PFSK-1 (cell line): ENCODE measurements at regions not wholly inside any gene's neighbourhood (a gene's known extent, or its start where the extent isn't known, plus 50 kb on each side); places are given as distances from the start of the nearest gene placed in this dataset.

Source experiments
- POLR2AphosphoS5 ChIP-seq: IDR thresholded peaks from 2 replicates; pipeline ENCODE4 v1.6.1; 2012; ENCODE audit warnings: low read depth, mild to moderate bottlenecking, control low read depth, low read length, moderate library complexity
- TAF1 ChIP-seq: IDR thresholded peaks from 2 replicates; pipeline ENCODE4 v1.6.1; 2012; ENCODE audit warnings: low read length, control low read depth, borderline replicate concordance; ENCODE audit not compliant: insufficient read depth
- TF ChIP-seq, protein P1 (sequence below), 2 experiments: IDR thresholded peaks; 2 replicates each; pipeline versions ENCODE4 v1.6.1 to v1.8.0; 2011 to 2012; ENCODE audit warnings: low read depth in 2 of 2, low read length in 2 of 2, control low read depth in 1 of 2, inconsistent platforms in 1 of 2, mild to moderate bottlenecking in 1 of 2, moderate library complexity in 1 of 2; ENCODE audit not compliant: insufficient read depth in 1 of 2

GRCh38 chr9:30120666-30121065, 2263.8 kb upstream of the ACO1 start:
- TF ChIP-seq, protein P1, sequence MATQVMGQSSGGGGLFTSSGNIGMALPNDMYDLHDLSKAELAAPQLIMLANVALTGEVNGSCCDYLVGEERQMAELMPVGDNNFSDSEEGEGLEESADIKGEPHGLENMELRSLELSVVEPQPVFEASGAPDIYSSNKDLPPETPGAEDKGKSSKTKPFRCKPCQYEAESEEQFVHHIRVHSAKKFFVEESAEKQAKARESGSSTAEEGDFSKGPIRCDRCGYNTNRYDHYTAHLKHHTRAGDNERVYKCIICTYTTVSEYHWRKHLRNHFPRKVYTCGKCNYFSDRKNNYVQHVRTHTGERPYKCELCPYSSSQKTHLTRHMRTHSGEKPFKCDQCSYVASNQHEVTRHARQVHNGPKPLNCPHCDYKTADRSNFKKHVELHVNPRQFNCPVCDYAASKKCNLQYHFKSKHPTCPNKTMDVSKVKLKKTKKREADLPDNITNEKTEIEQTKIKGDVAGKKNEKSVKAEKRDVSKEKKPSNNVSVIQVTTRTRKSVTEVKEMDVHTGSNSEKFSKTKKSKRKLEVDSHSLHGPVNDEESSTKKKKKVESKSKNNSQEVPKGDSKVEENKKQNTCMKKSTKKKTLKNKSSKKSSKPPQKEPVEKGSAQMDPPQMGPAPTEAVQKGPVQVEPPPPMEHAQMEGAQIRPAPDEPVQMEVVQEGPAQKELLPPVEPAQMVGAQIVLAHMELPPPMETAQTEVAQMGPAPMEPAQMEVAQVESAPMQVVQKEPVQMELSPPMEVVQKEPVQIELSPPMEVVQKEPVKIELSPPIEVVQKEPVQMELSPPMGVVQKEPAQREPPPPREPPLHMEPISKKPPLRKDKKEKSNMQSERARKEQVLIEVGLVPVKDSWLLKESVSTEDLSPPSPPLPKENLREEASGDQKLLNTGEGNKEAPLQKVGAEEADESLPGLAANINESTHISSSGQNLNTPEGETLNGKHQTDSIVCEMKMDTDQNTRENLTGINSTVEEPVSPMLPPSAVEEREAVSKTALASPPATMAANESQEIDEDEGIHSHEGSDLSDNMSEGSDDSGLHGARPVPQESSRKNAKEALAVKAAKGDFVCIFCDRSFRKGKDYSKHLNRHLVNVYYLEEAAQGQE (IDR thresholded peaks at IDR 0.05; ENCODE audit: insufficient read depth in 1 of 2, low read depth in 2 of 2, low read length in 2 of 2), result no peak
- TF ChIP-seq POLR2AphosphoS5, result no peak
- TF ChIP-seq TAF1, result no peak
